CD4-positive, alpha-beta T cell (primary cell): ENCODE measurements at regions not wholly inside any gene's neighbourhood (a gene's known extent, or its start where the extent isn't known, plus 50 kb on each side); places are given as distances from the start of the nearest gene placed in this dataset.

Experiments
- ATAC-seq: fragments of 200-7000 bp; cut with Tn5 transposase; one replicate; pipeline ENCODE4 v1.10.0; 2022; ENCODE audit warnings: mild to moderate bottlenecking; ENCODE audit not compliant: poor library complexity
- CTCF ChIA-PET: fragments of 350-600 bp; sonication (Branson Sonifier 250); formaldehyde crosslinking; loops from one replicate; lab custom pipeline; 2021; ENCODE audit warnings: antibody characterized with exemption, inconsistent platforms; lab: Charles Lee
- POLR2A ChIA-PET: fragments of 350-600 bp; sonication (Branson Sonifier 250); formaldehyde crosslinking; loops from one replicate; lab custom pipeline; 2021; ENCODE audit warnings: antibody characterized with exemption, inconsistent platforms; lab: Charles Lee
- DNase-seq, 14 experiments: peaks; one replicate each; pipeline ENCODE4 v3.0.0-alpha.2; 2013 to 2020; ENCODE audit warnings: mixed read lengths in 2 of 14
- H3K27ac ChIP-seq, 2 donors: one replicate each; pipeline versions ENCODE4 v1.5.1 to v1.7.0; 2013; ENCODE audit warnings: low read length in 2 of 2, low read depth in 1 of 2, mild to moderate bottlenecking in 1 of 2
- H3K27me3 ChIP-seq, 2 experiments: 1 replicate in 1 of 2; 2 replicates in 1 of 2; pipeline versions ENCODE4 v1.6.1 to v1.7.0; 2013; ENCODE audit warnings: low read length in 2 of 2, control low read depth in 1 of 2, mild to moderate bottlenecking in 1 of 2, moderate library complexity in 1 of 2; ENCODE audit not compliant: insufficient read depth in 2 of 2, control insufficient read depth in 1 of 2
- H3K36me3 ChIP-seq: one replicate; pipeline ENCODE4 v1.6.1; 2013; ENCODE audit warnings: low read length, control low read depth; ENCODE audit not compliant: insufficient read depth
- H3K4me1 ChIP-seq: one replicate; pipeline ENCODE4 v1.6.1; 2013; ENCODE audit warnings: low read length, control low read depth; ENCODE audit not compliant: insufficient read depth
- H3K4me3 ChIP-seq: one replicate; pipeline ENCODE4 v1.5.1; 2013; ENCODE audit warnings: mild to moderate bottlenecking, low read length, moderate library complexity
- H3K9me3 ChIP-seq, 2 experiments: 1 replicate in 1 of 2; 2 replicates in 1 of 2; pipeline versions ENCODE4 v1.6.1 to v1.7.0; 2013; ENCODE audit warnings: low read length in 2 of 2, mild to moderate bottlenecking in 2 of 2, control low read depth in 1 of 2, moderate library complexity in 1 of 2; ENCODE audit not compliant: control insufficient read depth in 1 of 2, insufficient read depth in 1 of 2
- H3K27ac Mint-ChIP-seq: one replicate; pipeline ENCODE4 v1.8.0; 2020; ENCODE audit warnings: mixed read lengths
- H3K27me3 Mint-ChIP-seq: one replicate; pipeline ENCODE4 v1.8.0; 2021; ENCODE audit warnings: mixed read lengths
- H3K36me3 Mint-ChIP-seq: one replicate; pipeline ENCODE4 v1.8.0; 2021; ENCODE audit warnings: low read depth, mixed read lengths
- H3K4me1 Mint-ChIP-seq: one replicate; pipeline ENCODE4 v1.8.0; 2021; ENCODE audit warnings: low read depth, mixed read lengths
- H3K4me3 Mint-ChIP-seq: one replicate; pipeline ENCODE4 v1.8.0; 2020; ENCODE audit warnings: mild to moderate bottlenecking, mixed read lengths
- H3K9me3 Mint-ChIP-seq: one replicate; pipeline ENCODE4 v1.8.0; 2020; ENCODE audit warnings: mixed read lengths
- intact Hi-C, 2 experiments: fragments of 100-400 bp; cut with DNase I in 1 of 2; cut with micrococcal nuclease in 1 of 2; formaldehyde crosslinking; loops; one replicate each; pipeline versions ENCODE4 v1.15.1 to v1.9.0; 2023 to 2025; cut with DNase I, micrococcal nuclease
- TF ChIP-seq, protein P1 (sequence below): fragments of 200-600 bp; IDR thresholded peaks from one replicate; pipeline ENCODE4 v1.8.0; 2022; ENCODE audit warnings: antibody characterized with exemption, mild to moderate bottlenecking

DNA sequence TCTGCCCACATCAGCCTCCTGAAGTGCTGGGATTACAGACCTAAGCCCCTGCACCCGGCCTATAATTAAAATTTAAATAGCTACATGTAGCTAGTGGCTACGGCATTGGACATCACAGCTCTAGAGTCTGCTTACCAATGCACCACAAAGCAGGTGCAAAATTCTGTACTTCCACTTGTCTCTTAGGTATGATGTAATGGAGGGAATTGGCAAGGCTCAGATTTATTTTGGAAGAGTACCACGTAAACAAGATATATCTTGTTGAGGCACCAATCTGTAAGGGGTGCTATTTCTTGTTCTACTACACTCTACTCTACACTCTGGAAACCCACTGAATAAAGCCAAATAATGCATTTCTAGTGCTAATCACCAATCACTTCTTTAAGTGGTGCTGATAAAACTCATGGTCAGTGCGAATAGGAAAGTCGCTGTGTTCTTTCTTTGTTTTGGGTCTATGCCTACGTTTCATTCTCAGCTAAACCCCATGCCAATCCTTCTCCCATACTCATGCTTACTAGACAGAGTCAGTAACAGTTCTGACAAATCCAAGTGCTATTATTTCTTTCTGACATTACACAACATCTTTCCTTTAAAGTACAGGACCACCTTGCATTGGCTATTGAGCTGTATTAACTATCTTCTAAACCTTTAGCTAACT is 92.3 kb downstream of the GC start:
- Histone ChIP-seq H3K4me3 (no peak overlapping the region), H3K4me1 (no peaks in the 10 kb centered on the region), H3K9me3 (no peaks in the 10 kb centered on the region), H3K36me3 (no peaks in the 10 kb centered on the region), H3K27me3 (peaks cover 0 to 4% of the 10 kb centered on the region in 2 experiments), H3K27ac (no peak overlapping the region)
- H3K9me3 Mint-ChIP-seq = no peaks in the 10 kb centered on the region
- no peaks in the 10 kb centered on the region for H3K4me1 Mint-ChIP-seq
- no peak for DNase-seq
- TF ChIP-seq, protein P1, sequence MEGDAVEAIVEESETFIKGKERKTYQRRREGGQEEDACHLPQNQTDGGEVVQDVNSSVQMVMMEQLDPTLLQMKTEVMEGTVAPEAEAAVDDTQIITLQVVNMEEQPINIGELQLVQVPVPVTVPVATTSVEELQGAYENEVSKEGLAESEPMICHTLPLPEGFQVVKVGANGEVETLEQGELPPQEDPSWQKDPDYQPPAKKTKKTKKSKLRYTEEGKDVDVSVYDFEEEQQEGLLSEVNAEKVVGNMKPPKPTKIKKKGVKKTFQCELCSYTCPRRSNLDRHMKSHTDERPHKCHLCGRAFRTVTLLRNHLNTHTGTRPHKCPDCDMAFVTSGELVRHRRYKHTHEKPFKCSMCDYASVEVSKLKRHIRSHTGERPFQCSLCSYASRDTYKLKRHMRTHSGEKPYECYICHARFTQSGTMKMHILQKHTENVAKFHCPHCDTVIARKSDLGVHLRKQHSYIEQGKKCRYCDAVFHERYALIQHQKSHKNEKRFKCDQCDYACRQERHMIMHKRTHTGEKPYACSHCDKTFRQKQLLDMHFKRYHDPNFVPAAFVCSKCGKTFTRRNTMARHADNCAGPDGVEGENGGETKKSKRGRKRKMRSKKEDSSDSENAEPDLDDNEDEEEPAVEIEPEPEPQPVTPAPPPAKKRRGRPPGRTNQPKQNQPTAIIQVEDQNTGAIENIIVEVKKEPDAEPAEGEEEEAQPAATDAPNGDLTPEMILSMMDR = no peak
- H3K27me3 Mint-ChIP-seq = peaks cover 53% of the 10 kb centered on the region
- H3K4me3 Mint-ChIP-seq = no peak overlapping the region
- no peak overlapping the region for H3K27ac Mint-ChIP-seq
- POLR2A ChIA-PET = no interaction called here
- no peak for ATAC-seq
- intact Hi-C loops = no loop called here
- H3K36me3 Mint-ChIP-seq = no peaks in the 10 kb centered on the region
- CTCF ChIA-PET = no interaction called here

DNA sequence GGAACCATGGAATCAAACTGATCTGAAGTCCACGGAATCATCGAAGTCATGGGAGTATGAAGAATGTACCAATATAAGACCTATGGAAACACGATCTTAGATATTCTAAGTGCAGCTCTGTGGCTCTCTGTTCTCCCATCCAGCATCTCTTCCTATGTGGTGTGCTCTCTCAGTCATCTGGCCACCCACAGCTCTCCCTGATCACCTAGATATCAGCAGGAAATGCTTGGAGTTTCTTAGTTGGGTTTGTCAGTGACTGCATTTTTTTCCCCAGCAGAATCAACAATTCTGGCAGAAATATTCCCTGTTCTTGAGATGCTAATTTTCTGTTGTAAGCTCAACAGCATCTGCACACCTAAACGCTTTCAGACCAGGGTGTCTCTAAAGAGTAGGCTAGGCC is 94.1 kb downstream of the GC start:
- H3K4me3 Mint-ChIP-seq = no peak overlapping the region
- H3K27me3 Mint-ChIP-seq = peaks cover 39% of the 10 kb centered on the region
- no peaks in the 10 kb centered on the region for H3K9me3 ChIP-seq
- no peaks in the 10 kb centered on the region for H3K36me3 Mint-ChIP-seq
- no peak overlapping the region for H3K27ac Mint-ChIP-seq
- POLR2A ChIA-PET = no interaction called here
- no peaks in the 10 kb centered on the region for H3K36me3 ChIP-seq
- no peaks in the 10 kb centered on the region for H3K4me1 ChIP-seq
- H3K4me1 Mint-ChIP-seq = no peaks in the 10 kb centered on the region
- no peak for ATAC-seq
- no peak overlapping the region for H3K4me3 ChIP-seq
- TF ChIP-seq, protein P1 = no peak
- H3K27me3 ChIP-seq = peaks cover 0 to 4% of the 10 kb centered on the region in 2 experiments
- no peak for DNase-seq
- CTCF ChIA-PET = no interaction called here
- H3K9me3 Mint-ChIP-seq = no peaks in the 10 kb centered on the region
- intact Hi-C loops = no loop called here
- no peak overlapping the region for H3K27ac ChIP-seq

DNA sequence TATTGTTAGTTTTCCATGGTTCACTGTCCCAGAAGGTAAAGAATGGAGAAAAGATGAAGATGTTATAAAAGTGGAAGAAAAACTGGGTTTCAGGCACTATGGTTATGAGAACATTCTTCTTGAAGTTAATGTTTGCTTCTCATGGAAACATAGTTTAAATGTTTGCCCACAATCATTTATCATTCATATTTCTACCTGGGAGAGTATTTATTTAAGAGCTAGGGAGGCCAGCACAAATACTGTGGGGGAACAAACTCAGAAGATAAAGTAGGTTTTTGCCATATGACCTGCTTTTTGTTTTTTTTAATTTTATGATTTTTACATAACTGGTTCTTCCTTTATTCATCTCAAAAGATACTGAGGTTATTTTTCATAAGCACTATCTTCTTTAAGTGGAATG is 96.8 kb downstream of the GC start:
- no peak overlapping the region for H3K4me3 Mint-ChIP-seq
- H3K27me3 Mint-ChIP-seq = peaks cover 38% of the 10 kb centered on the region
- ChIA-PET CTCF (no interaction called here), POLR2A (no interaction called here)
- Histone ChIP-seq H3K36me3 (no peaks in the 10 kb centered on the region), H3K4me1 (no peaks in the 10 kb centered on the region), H3K9me3 (no peaks in the 10 kb centered on the region), H3K27ac (no peak overlapping the region), H3K4me3 (no peak overlapping the region), H3K27me3 (no peaks in the 10 kb centered on the region)
- no peaks in the 10 kb centered on the region for H3K4me1 Mint-ChIP-seq
- TF ChIP-seq, protein P1 = no peak
- H3K36me3 Mint-ChIP-seq = no peaks in the 10 kb centered on the region
- intact Hi-C loops = no loop called here
- no peak for DNase-seq
- ATAC-seq = no peak
- no peak overlapping the region for H3K27ac Mint-ChIP-seq
- H3K9me3 Mint-ChIP-seq = no peaks in the 10 kb centered on the region
